NT2/D1 (cell line): ENCODE measurements at regions not wholly inside any gene's neighbourhood (a gene's known extent, or its start where the extent isn't known, plus 50 kb on each side); places are given as distances from the start of the nearest gene placed in this dataset.

ENCODE experiments used
- SUZ12 ChIP-seq: IDR thresholded peaks from 2 replicates; pipeline ENCODE4 v1.6.1; 2011; ENCODE audit not compliant: insufficient read length, insufficient read depth; ENCODE audit errors: extremely low read depth
- YY1 ChIP-seq: IDR thresholded peaks from 2 replicates; pipeline ENCODE4 v1.6.1; 2011; ENCODE audit not compliant: insufficient read length, insufficient read depth
- ZNF274 ChIP-seq: IDR thresholded peaks from 2 replicates; pipeline ENCODE4 v1.6.1; 2011; ENCODE audit warnings: mild to moderate bottlenecking, low read depth, low read length

DNA sequence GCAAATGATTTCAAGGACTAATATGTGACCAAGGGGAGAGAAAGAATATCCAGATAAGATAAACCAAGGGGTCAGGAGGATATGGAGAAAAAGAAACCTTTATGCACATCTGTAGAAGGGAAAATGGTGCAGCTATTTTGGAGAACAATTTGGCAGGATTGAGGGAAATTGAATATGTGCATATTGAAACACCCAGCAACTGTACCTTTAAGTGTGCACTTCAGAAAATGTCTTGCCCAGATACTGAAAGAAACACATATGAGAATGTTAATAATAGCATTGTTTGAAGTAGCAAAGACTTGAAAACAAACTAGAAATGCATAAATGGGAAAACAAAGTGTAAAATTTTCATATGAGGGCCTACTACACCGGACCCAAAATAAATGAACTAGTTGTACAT lies 599.6 kb downstream of the PSAT1 start:
- no peak for TF ChIP-seq YY1
- no peak for TF ChIP-seq ZNF274
- TF ChIP-seq SUZ12: no peak
